ENCODE measurements at regions not wholly inside any gene's neighbourhood (a gene's known extent, or its start where the extent isn't known, plus 50 kb on each side); places are given as distances from the start of the nearest gene placed in this dataset.
"Not testable (repeated sequence)": the region's sequence is repeated elsewhere in the genome, so short reads cannot be mapped to it uniquely, and the experiment has no call there.

- TF ChIP-seq EZH2 (IDR thresholded peaks at IDR 0.05; ENCODE audit: borderline replicate concordance, low read length) (no peak), CTCF (IDR thresholded peaks at IDR 0.05; ENCODE audit: low read length) (no peak)
- H3K79me2 ChIP-seq (ENCODE audit: insufficient read depth, low read length), result no peaks in the 10 kb centered on the region
- no peaks in the 10 kb centered on the region for H3F3A ChIP-seq (ENCODE audit: insufficient read depth, low read length)
- H3K4me3 ChIP-seq (ENCODE audit: low read depth, low read length, poor library complexity, severe bottlenecking), result no peak overlapping the region
- H3K4me2 ChIP-seq (ENCODE audit: low read length), result no peak overlapping the region
- H3K4me1 ChIP-seq (ENCODE audit: insufficient read depth, low read length, severe bottlenecking), result no peaks in the 10 kb centered on the region
- H4K20me1 ChIP-seq (ENCODE audit: insufficient read depth, low read length), result no peaks in the 10 kb centered on the region
- no peaks in the 10 kb centered on the region for H3K9me3 ChIP-seq (ENCODE audit: low read length)
- no peak overlapping the region for H3K27ac ChIP-seq (ENCODE audit: low read depth, low read length, poor library complexity, severe bottlenecking)
- H2AFZ ChIP-seq (ENCODE audit: low read length), result no peak overlapping the region
- no peaks in the 10 kb centered on the region for H3K9me2 ChIP-seq (ENCODE audit: low read depth, low read length)
- H3K36me3 ChIP-seq (ENCODE audit: insufficient read depth, low read length), result no peaks in the 10 kb centered on the region
- no peak overlapping the region for H3K9ac ChIP-seq (ENCODE audit: low read length)
- H3K27me3 ChIP-seq (ENCODE audit: insufficient read depth, low read length), result no peaks in the 10 kb centered on the region
These were observed 284.9 kb downstream of the C1D start for GRCh38 chr2:67777836-67778429.

- H3K9me2 ChIP-seq (ENCODE audit: low read depth, low read length); H3K36me3 ChIP-seq (ENCODE audit: insufficient read depth, low read length): not testable (repeated sequence)
These were observed 282.0 kb downstream of the C1D start for GRCh38 chr2:67780841-67781240.

GRCh38 chr2:67782443-67782842 lies 280.4 kb downstream of the C1D start:
- Histone ChIP-seq H3K4me2 (ENCODE audit: low read length) (no peak overlapping the region), H3K9me3 (ENCODE audit: low read length) (no peaks in the 10 kb centered on the region), H3K27ac (ENCODE audit: low read depth, low read length, poor library complexity, severe bottlenecking) (no peak overlapping the region), H3K9ac (ENCODE audit: low read length) (no peak overlapping the region), H3K9me2 (ENCODE audit: low read depth, low read length) (no peaks in the 10 kb centered on the region), H3K79me2 (ENCODE audit: insufficient read depth, low read length) (no peaks in the 10 kb centered on the region), H4K20me1 (ENCODE audit: insufficient read depth, low read length) (no peaks in the 10 kb centered on the region), H3K4me1 (ENCODE audit: insufficient read depth, low read length, severe bottlenecking) (no peaks in the 10 kb centered on the region), H3K36me3 (ENCODE audit: insufficient read depth, low read length) (no peaks in the 10 kb centered on the region), H3K27me3 (ENCODE audit: insufficient read depth, low read length) (no peaks in the 10 kb centered on the region), H2AFZ (ENCODE audit: low read length) (no peak overlapping the region), H3K4me3 (ENCODE audit: low read depth, low read length, poor library complexity, severe bottlenecking) (no peak overlapping the region), H3F3A (ENCODE audit: insufficient read depth, low read length) (no peaks in the 10 kb centered on the region)
- no peak for TF ChIP-seq CTCF (IDR thresholded peaks at IDR 0.05; ENCODE audit: low read length)
- TF ChIP-seq EZH2 (IDR thresholded peaks at IDR 0.05; ENCODE audit: borderline replicate concordance, low read length), result no peak

More at GRCh38 chr2:67780841-67781240, 282.0 kb downstream of the C1D start:
- H3K27ac ChIP-seq (ENCODE audit: low read depth, low read length, poor library complexity, severe bottlenecking); H3K9me3 ChIP-seq (ENCODE audit: low read length); H4K20me1 ChIP-seq (ENCODE audit: insufficient read depth, low read length); H3K27me3 ChIP-seq (ENCODE audit: insufficient read depth, low read length); H3K9ac ChIP-seq (ENCODE audit: low read length); H3K4me3 ChIP-seq (ENCODE audit: low read depth, low read length, poor library complexity, severe bottlenecking); H3K4me1 ChIP-seq (ENCODE audit: insufficient read depth, low read length, severe bottlenecking); H3K79me2 ChIP-seq (ENCODE audit: insufficient read depth, low read length); H2AFZ ChIP-seq (ENCODE audit: low read length); H3K4me2 ChIP-seq (ENCODE audit: low read length); H3F3A ChIP-seq (ENCODE audit: insufficient read depth, low read length): not testable (repeated sequence)

- no peaks in the 10 kb centered on the region for H3K36me3 ChIP-seq (ENCODE audit: insufficient read depth, low read length)
- no peaks in the 10 kb centered on the region for H3K9me2 ChIP-seq (ENCODE audit: low read depth, low read length)
- no peak overlapping the region for H3K4me2 ChIP-seq (ENCODE audit: low read length)
- no peak overlapping the region for H3K27ac ChIP-seq (ENCODE audit: low read depth, low read length, poor library complexity, severe bottlenecking)
- no peak overlapping the region for H3K9ac ChIP-seq (ENCODE audit: low read length)
- no peaks in the 10 kb centered on the region for H4K20me1 ChIP-seq (ENCODE audit: insufficient read depth, low read length)
- no peak overlapping the region for H3K4me3 ChIP-seq (ENCODE audit: low read depth, low read length, poor library complexity, severe bottlenecking)
- H3K9me3 ChIP-seq (ENCODE audit: low read length), result no peaks in the 10 kb centered on the region
- no peaks in the 10 kb centered on the region for H3K4me1 ChIP-seq (ENCODE audit: insufficient read depth, low read length, severe bottlenecking)
- no peaks in the 10 kb centered on the region for H3K27me3 ChIP-seq (ENCODE audit: insufficient read depth, low read length)
- TF ChIP-seq CTCF (IDR thresholded peaks at IDR 0.05; ENCODE audit: low read length), result no peak
- TF ChIP-seq EZH2 (IDR thresholded peaks at IDR 0.05; ENCODE audit: borderline replicate concordance, low read length), result no peak
- H3F3A ChIP-seq (ENCODE audit: insufficient read depth, low read length), result no peaks in the 10 kb centered on the region
- H3K79me2 ChIP-seq (ENCODE audit: insufficient read depth, low read length), result no peaks in the 10 kb centered on the region
- no peak overlapping the region for H2AFZ ChIP-seq (ENCODE audit: low read length)
These were observed 279.8 kb downstream of the C1D start for GRCh38 chr2:67783026-67783425.

All from OCI-LY1 (cell line).